Hypothalamus (tissue), 51 donors: ENCODE measurements at regions not wholly inside any gene's neighbourhood (a gene's known extent, or its start where the extent isn't known, plus 50 kb on each side); places are given as distances from the start of the nearest gene placed in this dataset.

Experiments used
- DNase-seq, 51 donors: peaks; one replicate each; lab custom pipeline; 2025; lab: John Stamatoyannopoulos, UW

DNA sequence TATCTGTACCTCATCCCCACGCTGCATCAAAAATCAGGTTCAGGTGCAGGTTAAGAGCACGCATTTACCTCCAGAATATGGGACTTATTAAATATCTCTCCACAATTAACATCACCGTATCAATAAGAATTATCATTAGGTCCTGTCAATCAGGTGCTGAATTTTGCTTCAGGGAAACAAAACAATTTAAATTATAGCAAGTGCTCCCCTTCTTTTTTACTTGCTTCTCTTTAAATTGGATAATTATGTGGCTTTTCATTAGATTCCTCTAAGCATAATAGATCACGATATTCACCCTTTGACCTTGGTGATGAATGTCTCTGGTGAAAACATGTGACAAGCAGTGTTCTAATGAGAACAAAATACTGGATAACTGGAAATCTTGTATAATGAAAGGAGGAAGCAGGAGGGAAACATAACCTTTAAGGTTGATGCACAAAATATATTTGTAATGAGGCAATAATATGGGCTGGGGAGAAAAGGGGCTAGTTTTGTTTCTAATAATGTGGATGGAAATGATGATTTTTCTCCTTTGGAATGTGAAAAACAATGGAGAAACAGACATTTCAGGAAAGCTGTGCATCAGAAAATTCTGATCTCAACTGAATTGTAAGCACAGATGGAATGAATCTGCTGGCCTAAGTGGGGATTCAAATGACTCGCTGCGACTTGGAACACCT lies 166.9 kb downstream of the SNX10 start:
- no peak for DNase-seq

DNA sequence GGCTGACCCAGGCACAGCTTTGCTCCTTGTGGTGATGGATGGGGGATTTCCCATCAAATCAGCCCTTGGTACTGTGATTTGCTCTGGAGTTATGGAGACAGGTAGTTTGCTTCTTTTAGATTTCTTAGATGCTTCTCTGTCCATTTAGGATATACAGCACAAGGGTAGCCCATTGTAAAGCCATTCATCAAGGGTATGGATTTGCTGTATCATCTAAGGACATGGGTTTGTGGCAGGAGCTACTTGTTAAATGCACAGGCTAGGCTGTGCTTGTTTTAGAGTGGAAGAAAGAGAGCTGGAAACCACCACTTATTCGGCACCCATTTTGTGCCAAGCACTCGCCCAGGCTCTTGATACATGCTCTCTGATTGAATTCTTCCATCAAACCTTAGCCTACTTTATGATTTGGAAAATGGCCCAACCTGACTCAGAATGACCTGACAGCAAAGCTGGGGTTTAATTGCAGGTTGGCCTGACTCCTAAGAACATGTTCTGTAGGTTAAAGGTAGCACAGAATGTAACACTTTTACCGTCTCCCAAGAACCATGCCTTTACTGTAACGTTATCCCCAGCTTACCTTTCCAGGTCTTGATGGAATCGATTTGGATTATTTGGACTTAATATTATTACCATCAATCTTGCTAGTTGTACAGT lies 168.0 kb downstream of the SNX10 start:
- no peak for DNase-seq

DNA sequence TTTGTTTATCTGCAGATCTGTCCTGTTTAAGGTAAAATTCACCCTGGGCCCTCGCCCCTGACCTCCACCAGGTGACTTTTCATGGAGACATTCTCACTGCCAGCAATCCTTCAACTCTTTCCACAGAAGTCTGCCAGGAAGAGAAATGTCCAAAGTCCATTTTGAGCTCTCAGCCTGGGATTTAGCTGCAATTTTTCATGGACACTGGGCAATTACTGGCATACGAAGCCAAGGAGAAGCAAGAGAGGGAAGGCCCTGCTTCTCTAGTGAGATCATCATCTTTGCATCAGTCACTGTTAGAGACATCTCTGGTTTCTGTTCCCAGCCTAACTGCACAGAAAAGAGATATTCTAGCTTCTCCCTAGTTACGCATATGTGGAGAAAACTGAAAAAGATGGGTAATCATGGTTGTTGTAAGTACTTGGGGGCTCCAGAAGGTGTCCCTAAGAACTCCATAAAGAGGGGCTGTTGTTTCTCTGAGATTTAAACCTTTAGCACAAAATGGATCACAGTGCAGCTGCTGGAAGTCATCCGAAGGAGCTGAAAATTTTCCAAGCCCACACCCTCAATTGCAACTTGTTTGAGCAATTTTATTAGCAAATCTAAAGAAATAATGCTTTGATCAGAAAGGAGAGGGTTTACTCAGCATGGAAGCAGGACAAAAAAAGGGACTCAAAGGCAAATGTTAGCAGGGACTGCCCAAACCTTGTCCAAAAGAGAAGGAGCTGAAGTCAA lies 168.9 kb downstream of the SNX10 start:
- DNase-seq = no peak

DNA sequence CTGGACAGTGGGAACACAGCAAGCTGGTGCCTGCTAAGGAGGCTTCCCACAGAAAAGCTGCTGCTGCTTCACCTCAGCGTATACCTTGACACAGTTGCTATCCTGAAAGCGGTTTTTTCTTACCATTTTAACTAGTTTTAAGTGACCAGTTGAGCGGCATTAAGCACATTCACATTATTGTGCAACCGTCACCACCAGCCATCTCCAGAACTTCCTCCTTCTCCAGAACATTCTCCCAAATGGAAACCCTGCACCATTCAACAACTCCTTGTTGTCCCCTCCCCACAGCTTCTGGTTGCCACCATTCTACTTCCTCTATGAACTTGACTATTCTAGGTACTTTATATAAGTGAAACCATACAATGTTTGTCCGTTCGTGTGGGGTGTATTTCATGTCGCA lies 169.9 kb downstream of the SNX10 start:
- DNase-seq = no peak

DNA sequence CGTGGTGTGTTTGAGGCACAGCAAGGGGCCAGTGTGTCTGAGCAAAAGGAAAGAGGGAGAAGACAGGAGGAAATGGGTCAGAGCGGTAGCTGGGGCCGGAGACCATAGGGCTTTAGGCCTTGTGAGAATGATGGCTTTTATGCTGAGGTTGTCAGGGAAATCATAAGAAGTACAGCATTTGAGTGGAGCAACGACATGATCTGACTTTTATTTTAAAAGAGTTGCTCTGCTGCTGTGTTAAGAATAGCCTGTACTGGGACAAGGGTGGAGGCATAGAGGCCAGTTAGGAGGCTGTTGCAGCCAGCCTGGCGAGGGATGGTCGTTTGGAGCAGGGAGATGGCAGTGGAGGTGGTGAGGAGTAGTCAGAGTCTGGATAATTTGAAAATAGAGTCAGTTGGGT lies 174.3 kb downstream of the SNX10 start:
- DNase-seq = no peak

DNA sequence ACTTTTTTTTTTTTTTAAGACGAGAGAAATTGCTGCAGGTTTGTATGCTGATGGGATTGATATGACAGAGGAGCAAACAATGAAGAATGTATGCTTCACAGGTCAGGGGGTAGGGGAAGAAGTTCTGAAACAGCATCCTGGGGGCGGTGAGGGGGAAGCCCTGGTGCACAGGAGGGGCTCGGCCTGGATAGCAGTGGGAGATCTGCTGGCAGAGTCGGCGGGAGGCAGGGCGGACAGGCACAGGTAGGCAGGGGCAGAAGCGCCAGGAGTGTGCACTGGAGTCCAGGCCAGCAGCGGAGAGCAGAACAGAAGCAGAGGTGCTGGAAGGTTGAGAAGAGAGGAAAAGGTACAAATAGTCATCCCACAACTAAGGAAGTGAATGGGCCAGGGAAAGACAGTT lies 175.4 kb downstream of the SNX10 start:
- no peak for DNase-seq

DNA sequence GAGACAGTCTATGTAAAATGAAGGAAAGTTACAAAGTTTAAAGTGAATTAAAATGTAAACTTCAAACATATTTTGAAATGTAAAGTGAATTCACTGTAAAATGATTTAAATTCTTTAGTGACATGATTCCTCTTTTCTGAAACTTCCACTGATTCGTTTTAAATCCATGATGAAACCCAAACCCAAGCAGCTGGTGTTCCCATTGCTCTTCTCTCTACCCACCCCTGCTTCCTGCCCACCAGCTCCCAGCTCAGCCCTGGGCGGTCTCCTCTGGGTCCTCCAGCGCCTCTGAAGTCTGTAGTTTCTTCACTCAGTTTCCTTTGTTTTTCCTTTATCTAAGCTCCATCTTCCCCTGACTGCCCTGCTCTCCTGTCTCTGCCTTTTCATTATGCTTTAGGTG lies 175.9 kb downstream of the SNX10 start:
- no peak for DNase-seq

DNA sequence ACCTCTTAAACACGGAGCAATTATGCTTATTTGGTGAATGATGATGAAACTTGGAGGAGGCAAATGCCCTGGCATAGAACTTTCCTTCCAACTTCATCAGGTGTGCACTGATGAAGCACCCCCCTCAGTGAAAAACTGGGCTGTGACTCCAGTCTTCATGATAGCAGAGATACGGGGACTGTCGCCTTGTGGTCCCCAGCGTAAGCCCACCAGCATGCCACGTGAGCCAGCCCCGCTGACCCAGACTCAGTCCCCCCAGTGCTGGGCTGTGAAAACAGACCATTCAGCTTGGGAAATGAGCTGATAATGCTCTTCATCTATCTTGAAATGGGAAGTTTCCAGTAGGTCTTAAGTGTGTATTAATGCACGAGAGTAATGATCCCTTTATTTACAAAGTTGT lies 177.0 kb downstream of the SNX10 start:
- DNase-seq = no peak

DNA sequence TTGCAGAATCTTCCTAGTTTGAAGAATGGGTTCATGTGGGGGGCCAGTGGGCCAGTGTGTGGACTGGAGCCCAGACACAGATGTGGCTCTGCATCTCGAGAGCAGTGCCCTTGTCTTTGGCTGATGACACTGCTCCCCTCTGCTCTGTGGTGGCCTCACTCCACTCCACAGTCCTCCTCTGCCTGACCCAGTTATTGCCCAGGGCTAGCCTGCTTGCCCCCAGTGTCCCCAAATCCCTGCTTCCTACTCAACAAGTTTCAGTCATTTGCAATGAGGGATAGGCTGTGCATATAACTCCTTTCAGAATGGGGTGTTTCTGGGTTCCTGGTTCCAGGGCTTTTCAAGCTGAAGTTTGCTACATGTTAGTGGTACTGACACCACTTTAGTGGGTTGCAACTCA lies 177.5 kb downstream of the SNX10 start:
- DNase-seq = no peak

DNA sequence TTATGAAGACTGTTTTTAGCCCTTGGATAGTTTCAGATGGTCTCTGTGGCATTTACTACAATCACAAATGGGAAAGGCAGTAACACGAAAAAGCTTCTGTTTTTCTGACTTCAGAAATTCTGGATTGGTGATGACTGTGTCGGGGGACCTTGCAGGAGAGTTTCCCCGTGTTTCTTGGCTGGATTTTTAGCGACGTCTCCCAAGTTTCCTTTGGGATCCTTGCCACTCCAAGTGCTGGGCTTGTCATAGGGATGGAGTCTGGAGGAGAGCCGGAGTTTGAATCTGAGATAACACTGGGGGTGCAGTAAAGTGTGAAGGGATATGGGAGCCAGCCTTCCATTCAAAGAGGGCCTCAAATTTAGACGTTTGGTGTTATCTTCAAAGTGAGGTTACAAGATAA lies 179.0 kb downstream of the SNX10 start:
- no peak for DNase-seq

DNA sequence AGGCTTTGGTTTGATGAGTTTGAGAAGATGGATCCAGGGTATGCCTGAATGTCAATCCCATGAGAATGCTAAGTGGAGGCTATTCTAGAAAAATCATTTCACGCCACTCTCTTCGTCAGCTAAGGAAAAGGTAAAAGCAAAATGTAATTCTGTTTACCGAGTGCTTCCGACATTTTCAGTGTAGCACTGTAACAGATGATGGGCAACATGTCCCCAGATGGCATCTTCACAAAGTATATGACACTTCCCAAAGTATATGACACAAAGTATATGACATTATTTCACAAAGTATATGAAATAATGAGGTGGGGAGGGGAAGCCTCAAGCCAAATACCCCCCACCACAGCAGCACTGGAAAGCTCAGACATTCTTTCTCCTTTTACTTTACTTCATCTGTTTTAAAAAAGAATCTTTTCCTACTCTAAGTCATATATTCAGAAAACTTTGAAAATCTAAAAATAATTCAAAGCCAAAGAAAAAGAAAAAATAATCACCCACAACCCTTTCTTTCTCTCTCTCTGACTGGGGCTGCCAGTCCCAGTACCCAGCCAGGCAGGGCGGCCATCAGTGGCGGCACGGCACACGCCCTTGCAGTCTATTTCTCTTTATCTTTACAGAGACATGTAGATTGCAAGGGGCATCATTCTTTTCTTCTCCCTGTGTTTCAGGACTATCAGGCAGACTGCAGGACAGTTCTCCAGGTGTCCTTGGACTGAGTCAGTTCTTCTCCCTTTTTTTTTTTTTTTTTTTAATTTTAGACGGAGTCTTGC lies 179.8 kb downstream of the SNX10 start:
- DNase-seq = no peak

DNA sequence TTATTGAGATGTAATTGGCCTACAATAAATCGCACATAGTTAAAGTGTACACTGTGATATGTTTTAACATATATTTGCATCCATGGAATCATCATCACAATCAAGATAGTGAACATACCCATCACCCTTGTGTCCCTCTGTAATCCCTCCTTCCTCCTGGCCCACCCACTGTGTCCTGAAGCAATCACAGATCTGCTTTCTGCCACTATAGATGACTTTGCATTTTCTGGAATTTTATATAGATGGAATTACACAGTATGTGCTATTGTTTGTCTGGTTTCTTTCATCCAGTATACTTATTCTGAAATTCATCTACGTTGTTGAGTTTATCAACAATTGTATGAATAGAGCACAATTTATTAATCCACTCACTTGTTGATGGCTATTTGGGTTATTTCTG lies 181.3 kb downstream of the SNX10 start:
- no peak for DNase-seq

DNA sequence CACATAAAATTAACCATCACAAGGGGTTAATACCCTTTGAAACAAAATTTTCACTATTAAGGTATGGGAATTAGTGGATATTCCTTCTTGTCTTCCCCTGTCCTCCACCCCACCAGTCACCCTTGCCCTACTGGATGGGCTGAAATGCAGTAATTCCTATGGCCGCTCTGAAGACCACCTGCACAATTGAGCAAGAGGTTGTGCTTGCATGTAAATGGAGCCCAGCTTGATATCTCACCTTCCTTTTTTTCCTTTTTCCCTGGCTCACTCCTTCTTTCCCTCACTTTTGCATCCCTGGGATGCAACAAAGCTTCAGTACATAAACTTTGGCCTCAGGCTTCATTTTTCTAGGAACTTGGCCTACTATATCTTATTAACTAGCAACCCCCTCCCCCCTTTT lies 184.6 kb downstream of the SNX10 start:
- DNase-seq = no peak

DNA sequence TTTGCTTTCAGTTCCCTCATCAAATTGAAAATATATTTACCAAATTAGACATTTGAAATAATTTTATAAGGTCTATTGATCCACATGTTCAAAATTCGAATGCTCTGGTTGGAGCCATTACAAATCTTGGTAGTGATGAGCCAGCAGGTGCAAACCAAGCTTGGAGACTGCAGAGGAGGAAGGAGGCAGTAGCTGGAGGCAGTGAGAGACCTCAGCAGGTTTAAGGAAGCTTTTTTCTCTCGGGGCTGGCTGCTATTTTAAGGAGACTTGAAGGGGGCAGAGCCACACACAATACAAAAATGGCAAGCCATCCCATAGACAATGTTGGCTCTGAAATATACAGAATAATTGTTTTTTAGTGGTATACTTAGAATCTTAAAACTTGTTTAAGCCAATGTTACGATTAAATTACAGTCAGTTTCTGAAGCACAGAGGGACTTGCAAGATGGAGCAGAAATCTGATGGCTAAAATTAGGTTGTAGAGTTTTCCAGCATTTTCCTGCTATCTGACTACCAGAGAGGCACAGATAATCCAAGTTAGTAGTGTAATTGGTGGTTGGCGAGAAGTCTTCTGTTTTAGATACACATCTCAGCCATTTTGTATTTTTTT lies 185.8 kb downstream of the SNX10 start:
- DNase-seq = no peak

DNA sequence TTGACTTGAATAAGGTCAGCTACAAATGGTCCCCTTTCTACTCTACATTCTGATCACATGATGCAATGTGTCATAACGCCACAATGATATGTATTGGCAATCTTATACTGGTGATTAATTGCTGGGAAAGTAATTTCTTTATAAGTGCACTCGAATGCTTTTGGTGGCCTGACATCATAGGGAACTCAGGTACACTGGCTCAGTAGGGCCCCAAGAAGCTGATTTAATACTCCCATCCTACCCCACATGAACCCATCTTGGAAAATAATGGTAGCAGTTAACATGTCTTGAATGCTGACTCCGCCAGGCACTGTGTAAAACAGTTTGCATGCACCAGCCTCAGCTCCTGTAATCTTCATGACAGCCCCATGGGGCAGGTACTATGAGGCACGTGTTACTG lies 186.9 kb downstream of the SNX10 start:
- DNase-seq = no peak

DNA sequence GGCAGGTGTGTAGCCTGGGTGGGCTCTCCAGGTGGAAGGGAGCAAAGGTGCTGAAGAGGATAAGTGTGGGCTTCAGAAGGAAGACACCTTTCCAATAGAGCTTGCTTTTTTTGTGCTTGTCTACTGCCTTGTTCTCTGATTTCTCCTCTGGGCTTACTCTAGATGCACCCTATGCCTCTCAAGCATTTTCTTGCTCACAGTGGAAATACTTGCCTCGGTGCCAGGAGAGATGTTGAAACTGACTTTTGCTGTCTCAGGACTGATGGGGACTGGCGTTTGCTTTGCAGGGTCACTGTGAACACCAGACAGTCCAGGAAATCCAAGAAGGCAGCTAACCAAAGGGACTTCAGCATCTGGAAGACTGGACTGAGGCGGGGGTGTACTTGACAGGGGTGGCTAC lies 187.9 kb downstream of the SNX10 start:
- DNase-seq = no peak

DNA sequence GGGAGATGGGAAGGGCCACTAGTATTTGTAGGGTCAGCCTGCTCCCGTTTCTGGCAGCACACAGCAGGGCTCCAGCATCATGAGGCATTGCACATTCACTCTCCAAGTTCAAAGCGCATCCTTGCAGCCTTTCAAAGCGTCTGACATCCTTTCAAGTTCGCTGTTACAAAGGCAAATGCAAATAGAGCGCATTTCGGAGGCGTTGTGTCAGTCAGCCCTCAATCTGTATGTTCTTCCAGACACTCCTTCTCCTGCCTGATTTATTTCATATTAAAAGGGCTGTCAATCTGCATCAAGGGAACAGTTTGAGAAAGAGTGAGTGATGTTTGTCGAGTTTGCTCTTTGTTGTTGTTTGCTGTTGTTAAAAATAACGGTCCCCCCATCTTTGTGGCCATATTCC lies 188.5 kb downstream of the SNX10 start:
- no peak for DNase-seq

DNA sequence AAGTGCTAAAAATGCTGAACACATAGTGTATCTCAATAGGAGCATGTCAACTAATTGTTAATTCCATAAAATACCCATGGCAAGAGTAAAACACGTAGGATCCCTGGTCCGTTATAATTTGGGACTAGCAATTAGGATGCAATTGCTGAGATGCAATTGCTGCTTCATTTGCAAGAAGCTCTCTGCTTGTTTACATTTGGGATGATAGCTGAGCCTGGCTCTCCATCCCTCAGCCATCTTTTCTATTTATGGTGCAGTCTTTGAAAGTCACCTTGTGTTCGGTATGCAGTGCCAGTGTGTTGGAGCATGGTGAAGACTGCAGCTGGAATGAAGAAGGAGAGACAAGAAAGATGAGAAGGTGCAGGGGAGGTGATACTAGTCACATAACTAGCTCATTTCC lies 191.3 kb downstream of the SNX10 start:
- DNase-seq = no peak

DNA sequence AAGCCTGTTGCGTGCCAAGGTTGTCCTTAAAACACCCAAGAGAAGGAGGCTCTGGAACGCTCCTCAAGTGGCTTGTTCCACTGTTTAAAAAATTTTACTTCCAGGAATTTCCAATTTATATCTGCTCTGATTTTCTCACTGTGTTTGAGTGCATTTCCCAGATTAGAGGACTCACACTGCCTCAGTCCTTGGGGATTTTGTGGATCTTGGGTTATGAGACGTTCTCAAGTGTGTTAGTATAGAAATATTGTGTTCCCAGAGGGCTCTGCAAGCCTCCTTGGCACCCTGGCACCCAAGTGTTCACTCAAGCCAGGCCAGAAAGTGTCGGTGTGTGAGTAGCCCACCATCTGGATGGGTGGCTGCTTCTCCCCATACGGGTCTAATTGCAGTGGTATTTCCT lies 192.2 kb downstream of the SNX10 start:
- no peak for DNase-seq

DNA sequence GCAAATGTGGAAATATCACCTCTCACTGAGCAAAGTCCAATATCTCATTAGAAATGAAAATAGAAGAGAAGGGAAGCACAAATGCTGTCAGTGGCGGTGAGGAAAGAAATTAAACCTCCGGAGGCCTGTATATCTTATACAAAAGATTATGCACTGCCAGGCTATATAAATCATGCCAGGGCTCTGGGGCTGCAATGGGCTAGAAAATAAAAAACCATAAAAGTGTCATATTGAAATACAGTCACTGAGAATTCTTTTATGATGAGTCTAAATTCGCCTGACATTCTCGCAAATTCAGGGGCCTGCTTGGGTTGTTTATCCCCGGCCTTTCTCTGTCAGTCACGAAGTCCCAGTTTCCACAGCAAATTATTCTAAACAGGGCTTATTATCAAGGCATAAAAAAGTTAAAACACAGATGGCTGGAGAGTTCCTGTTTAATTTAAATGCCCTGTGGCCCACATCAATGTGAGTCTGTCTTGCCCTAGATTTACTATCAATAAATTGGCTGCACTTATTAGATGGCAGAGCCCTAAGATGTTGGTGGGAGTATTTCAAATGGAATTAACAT lies 193.8 kb downstream of the SNX10 start:
- no peak for DNase-seq

DNA sequence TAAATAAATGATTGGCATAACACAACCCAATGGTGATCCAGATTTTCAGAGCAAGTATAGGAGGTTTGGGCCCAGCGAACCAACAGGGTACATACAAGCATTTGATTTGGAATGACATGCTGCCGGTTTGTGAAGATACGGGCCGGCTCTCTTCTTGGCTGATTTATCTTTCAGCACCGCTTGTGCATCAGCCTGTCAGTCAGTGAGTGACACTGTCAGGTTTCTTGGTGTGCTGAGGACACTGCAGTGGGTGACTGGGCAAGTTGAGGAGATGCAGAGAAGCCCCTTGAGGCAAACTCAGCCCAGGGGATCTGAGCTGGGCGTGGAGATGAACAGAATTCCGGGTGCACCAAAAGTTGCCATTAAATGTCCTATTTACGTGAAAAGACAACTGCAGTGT lies 194.5 kb downstream of the SNX10 start:
- DNase-seq = no peak
